Activated CD4-positive, alpha-beta T cell treated with anti-CD3 and anti-CD28 coated beads, Interleukin-2, Interleukin-4, amounts not matched to agents 100 ng/mL and 50 ng/mL, durations not matched to agents 16 hours and 8 hours (primary cell): ENCODE measurements at regions not wholly inside any gene's neighbourhood (a gene's known extent, or its start where the extent isn't known, plus 50 kb on each side); places are given as distances from the start of the nearest gene placed in this dataset.

Experiments
- DNase-seq: peaks from one replicate; pipeline ENCODE4 v3.0.0-alpha.2; 2020; ENCODE audit warnings: low spot score

DNA sequence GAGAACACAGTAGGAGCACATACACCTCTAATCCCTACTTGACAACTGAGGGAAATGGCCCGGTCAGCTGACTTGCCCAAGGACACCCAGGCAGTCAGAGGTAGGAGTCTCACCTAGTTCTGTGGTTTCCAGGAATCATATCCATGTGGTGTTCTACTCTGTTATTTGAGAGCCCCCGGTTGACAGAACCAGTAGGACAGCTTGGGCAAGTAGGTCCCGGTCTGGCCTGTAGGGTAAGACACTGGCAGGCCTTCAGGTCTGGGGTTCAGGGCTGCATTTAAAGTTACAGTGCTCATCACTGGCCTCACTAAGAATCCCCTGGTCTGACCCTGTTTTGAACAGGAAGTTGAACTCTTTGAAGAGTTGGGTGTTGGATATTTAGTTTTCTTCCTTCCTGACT, 476.1 kb downstream of the SHQ1 start:
- no peak for DNase-seq

DNA sequence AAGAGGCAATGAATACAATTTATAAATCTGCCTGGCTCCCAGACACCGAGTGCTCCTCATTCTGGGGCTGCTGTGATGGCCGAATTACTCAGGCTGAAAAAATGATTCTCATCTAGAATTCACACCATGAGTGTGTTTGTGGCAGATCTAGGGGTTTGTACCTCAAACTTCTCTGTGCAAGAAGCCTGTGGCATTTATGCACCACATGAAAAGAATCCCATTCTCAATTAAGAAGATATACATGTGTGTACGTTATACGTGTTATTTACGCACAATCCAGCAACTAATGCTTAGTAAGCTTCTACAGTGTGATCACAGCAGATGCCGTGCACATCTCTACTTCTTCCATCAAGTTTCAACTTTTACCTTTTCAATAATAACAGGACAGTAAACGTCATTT, 476.8 kb downstream of the SHQ1 start:
- no peak for DNase-seq

DNA sequence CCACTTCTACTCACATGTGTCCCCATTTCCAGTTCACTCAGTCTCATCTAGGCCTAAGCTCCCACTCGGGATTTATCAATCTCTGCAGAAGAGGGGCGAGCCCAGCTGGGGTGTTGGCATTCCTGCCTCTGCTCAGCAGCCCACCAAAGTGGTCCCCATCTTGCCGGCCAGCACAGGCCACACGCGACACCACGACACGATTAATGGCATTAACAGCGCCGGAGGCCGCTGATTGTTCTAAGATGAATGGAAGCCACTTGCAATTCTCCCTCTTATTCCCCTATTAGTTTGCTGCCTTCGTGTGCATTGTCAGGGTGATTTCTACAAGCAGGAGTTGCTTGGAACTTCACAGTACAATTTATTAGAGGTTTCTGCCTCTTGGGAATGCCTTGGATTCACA, 477.3 kb downstream of the SHQ1 start:
- no peak for DNase-seq

DNA sequence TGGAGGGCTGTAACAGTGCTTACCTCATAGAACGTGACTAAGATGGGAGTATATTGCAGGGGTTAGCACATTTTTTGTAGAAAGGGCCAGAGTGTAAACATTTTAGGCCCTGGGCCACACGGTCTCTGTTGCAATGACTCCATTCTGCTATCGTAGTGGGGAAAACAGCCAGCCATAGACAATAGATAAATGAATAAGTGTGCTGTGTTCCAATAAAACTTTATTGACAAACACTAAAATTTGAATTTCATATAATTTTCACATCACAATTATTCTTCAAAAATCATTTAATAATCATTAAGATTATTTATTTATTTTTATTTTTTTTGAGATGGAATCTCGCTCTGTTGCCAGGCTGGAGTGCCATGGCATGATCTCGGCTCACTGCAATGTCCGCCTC, 478.6 kb downstream of the SHQ1 start:
- no peak for DNase-seq

DNA sequence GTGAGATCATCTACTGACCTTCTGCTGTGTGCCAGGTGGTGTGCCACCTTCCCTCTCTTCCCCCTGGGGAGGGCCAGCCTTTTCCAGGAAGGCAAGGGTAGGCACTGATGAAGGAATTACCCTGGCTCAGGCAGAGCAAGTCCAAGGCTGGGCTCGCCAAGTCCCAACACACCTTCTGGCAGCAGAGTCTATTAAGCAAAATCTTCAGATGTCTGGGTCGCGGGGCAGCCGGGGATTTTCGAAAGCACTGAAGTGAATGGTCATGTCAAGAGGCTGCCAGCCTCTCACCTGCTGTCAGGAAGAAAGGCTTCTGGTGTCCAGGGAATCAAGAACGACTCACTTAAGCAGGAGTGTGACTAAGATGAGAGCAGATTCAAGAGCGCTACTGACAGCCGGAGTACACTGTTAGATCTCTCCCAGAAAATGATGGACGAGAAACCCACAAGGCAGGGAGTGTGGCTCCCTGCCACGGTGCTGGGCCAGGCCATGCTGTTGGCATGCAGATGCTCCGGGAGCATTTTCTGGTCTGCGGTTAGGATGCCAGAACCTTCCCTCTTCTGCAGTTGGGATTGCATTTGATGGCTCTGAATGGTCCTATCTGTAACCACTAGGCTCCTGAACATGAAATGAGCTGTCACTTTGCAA, 479.8 kb downstream of the SHQ1 start:
- no peak for DNase-seq

DNA sequence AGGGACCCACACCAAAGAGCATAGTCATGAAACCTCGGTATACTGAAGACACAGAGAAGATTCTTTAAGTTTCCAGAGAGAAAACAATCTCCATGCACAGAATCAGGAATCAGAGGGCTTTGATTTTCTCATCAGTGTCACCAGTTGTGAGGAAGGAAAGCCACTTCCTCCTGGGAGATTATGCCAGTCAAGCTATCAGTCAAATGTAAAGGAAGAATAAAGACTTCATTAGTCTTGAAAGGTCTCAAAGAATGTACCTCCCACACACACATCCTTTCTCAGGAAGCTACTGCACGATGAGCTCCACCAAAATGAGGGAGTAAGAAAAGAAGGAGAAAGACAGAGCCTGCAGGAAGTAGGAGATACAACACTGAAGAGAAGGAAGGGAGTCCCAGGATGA, 486.3 kb downstream of the SHQ1 start:
- no peak for DNase-seq

DNA sequence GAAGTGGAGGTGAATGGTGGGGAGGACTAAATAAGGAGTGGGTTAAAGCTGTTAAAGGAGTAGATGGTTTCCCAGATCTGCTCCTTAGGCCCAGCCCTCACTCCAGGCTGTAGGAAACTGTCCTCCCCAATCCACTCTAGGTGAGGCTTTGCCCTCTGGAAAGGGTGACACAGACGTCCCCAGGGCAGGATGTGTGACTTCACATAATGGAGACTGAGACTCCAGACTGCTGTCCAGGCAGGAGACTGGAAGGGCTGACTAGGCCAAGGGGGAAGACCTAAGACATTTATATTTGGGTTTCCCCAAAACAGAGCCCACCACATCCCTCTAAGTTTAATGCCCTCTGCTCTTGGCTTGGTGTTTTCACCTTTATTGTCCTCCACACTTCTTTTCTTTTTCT, 488.5 kb downstream of the SHQ1 start:
- no peak for DNase-seq

DNA sequence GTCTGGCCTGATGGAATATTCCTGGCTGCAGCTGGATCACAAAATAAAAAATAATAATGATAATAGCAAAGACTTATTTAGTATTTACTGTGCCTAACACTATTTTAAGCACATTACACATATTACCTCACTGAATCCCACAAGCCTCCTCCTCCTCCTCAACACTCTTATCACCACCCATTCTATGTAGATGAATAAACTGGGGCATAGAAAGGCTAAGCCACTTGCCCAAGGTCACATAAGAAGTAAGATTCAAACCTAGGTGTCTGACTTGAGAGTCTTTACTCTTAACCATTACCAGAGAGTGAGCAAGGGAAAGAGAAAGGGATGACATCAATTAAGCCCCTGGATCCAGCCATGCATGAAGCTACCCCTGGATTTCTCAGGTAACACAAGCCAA, 493.1 kb downstream of the SHQ1 start:
- no peak for DNase-seq

DNA sequence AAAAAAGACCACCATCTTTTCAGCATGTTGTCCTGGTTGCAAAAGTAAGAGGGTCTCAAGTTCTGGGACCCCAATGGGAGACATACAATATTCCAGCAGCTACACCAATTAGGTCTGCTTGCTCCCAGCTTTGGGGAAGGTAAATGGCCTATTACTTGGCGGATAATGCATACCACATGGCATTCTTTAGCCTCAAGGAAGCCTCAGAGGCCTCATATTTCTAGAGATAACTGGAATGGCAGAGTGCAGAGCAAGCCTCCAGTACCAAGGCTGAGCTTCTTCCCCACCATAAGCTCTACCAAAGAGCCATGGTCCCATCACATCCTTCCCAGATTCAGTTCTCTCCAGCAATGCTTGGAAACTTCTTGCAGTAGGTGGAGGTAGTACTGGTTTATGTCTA, 493.8 kb downstream of the SHQ1 start:
- no peak for DNase-seq

DNA sequence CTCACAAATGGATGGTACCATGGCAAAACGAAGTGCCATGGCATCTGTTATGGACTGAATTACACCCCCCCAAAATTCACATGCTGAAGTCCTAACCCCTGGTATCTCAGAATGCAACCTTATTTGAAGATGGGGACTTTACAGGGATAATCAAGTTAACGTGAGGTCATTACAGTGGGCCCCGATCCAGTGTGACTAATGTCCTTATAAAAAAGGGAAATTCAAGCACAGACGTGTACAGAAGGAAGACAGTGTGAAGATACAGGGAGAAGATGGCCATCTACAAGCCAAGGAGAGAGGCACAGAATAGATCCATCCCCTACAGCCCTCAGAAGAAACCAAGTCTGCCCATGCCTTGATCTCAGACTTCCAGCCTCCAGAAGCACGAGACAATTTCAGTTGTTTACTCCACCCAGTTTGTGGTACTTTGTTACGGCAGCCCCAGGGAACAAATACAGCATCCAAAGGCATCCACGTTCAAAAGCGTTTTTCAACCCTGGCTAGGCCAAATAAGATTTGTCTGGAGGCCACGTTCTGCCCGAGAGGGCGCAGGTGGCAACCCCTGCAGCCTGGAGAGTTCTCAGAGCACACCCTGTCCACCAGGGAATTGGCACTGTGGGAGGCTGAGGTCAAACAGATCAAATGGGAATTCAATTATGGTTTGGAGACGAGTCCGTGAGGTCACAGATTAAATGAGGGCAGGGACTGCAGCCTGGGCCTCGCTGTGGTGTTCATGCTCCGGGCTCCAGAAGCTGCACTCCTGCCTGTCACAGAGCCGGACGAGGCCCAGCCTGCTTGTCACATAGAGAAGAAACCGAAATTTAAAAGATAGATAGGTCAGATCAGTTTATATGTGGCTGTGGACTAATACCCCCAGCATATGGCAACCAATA, 494.8 kb downstream of the SHQ1 start:
- DNase-seq, result no peak

DNA sequence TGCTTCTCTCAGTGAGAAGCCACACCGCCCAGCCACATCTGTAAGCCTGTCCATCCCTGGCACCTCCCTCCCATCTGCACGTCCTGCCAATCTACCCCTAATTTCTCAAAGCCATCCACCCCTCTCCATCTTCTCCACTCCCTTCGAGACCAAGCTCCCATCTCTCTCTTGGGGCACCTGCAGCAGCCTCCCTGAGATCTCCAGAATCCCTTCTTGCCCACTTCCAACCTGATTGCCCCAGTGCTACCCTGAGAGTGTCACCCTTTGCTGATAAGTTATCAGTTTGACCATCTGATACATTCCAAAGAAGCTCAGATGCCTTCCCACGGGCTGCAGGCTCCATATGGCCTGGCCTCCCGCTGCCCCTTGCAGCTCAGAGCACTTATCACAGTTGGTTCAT, 496.1 kb downstream of the SHQ1 start:
- no peak for DNase-seq

DNA sequence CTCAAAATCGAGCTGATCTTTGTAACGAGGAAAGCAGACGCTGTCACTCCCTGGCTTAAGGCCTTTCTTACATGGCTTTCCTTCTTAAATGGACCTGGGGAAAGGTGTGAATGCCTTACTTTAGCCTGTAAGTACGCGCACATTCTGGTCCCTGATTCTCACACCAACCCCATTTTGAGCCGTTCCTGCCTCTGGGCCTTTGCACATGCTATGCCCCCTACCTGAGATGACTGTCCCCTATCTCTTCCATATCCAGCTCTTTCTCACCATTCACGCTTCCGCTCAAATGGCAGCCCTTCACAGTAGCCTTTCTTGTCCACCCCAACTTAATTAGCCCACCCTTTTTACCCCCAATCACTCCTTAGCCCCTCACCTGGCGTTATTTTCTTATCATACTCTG, 496.7 kb downstream of the SHQ1 start:
- no peak for DNase-seq

DNA sequence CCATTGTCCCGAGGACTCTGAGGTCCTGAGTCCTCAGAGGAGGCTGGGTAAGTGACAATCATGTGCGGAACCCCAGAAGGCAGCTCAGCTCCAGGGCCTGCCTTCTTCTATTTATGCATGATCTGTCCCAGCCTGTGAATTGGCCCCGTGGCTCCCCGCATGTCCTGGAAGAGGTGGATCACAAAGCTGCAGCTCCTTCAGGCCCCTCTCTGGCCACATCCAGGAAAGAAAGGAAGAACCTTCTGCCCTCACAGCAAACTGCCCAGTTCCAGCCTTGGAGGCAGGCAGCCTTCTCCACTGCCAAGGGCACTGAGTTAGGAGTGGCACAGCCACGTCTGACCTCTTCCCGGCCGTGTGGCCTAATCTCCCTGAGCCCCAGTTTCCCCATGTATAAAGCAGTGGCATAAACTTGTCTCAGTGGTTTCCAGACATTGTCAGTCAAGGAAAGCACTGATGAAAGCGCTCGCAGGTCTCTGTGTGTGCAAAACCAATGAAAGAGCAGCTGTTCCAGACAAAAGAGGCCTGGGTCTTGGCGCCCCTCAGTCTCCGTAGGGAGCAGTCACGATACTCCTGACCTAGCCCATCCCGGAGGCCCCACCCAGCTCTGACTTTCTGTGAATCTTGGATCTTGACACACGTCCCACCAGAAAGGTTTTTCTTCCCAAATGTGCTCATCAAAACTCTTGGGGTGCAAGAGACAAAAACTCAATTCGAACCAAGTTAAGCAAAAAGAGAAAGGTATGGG, 497.3 kb downstream of the SHQ1 start:
- no peak for DNase-seq

DNA sequence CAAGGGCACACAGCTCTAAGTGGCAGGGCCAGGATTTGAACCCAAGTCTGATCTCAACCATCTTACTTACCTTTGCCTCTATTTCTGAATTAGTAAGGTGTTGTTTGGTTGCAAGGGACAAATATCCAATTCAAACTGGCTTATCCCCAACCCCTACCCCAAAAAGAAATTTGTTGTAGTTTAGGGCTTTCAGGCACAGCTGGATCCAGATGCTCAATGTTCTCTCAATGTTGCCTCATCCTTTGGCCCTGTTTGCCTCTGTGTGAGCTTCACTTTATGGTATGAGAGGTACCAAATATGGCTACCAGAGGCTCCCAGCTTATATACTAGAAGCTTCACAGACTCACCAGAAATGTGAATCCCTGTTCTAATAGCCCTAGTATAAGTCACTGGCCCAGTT, 499.9 kb downstream of the SHQ1 start:
- no peak for DNase-seq

DNA sequence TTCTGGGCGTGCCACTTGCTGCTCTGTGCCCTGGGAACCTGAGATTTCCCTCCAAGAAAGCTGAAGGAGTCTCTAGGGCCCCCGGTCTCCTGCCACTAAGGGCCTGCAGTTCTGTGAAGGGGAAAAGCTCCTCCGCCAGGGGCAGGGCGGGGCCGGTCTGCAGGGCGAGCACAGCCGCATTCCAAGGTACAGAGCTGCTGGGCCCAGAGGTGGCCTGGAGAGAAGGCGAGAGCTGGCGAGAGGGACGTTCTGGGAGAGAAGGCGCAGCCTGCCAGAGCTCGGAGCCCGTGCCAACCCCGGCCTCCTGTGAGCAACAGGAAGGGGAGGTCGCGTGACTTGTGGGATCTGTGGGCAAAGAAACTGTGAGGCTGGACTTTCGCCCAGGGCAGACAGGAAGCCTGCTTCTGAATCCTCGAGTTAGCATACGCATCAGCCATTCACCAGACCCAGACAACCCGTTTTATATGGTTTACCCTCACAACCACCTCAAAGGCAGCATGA, 500.4 kb downstream of the SHQ1 start:
- DNase-seq, result peak; percentile 74

DNA sequence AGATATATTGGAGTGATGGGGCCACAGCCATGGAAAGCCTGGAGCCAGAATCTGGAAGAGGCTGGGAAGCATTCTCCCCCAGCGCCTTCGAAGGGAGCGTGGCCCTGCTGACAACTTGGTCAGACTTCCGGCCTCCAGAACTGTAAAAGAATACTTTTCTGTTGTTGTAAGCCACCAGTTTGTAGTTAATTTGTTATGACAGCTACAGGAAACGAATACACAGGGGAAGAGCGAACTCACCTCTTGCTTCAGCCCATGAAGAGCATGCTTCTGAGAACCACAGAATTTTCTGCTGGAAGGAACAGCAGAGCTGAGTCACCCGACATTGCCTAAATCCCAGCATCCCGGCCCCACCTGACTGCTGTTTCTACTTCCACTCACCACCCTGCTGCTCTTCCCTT, 501.7 kb downstream of the SHQ1 start:
- DNase-seq, result peak; percentile 33

DNA sequence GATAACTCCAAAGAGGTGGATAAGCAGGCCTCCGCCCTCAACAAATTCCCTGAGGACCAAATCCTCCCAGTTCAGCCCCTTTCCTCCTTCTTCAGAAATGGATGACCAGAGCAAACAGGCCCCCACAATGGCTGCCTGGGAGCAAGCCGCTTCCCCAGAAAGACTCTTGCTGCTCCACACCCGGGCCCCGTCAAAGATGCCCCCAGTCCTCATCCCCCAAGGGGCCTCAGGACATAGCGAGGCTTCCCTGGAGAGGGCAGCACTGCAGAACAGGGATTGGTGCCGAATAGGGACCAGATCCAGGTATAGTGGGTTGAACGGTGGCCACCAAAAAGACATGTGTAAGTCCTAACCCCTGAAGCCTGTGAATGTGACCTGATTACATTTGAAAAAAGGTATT, 502.3 kb downstream of the SHQ1 start:
- DNase-seq, result no peak

DNA sequence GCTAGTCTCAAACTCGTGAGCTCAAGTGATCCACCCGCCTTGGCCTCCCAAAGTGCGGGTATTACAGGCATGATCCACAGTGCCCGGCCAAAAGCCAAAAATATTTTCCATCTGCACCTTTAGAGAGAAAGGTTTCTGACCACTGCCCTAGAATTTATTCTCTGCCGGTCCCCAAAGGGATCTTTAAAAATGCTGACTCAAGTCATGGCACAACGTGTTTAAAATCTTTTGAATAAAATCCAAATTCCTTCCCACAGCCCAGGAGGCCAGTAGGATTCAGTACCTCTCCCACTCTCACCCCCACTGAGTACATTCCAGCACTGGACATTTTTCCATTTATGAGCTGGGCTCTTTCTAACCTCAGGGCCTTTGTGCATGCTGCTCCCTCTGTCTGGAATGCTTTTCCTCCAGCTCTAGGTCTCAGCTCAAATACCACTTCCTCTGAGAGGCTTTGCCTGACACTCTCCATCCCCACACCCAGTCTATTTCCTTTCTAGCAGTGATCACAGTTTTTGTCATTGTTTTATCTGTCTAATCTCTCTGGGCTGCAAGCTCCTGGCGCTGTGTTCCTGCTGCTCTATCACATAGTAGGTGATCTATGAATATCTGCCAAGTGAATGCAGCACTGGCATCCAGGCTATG, 502.9 kb downstream of the SHQ1 start:
- DNase-seq, result peak; percentile 44

DNA sequence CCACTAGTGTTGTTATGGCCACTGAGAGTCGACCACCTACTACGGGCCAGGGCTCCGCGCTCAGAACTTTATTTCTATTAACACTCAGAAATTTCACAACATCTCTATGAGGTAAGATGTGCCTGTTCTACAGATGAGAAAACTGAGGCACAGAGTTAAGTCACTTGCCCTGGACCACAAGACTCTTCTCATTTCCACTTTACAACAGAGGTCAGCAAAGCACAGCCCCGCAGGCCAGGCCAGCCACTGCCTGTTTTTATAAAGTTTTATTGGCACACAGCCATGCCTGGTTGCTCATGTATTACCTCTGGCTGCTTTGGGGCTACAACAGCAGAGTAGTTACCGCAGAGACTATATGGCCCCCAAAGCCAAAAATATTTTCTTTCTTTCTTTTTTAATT, 503.6 kb downstream of the SHQ1 start:
- DNase-seq, result no peak

DNA sequence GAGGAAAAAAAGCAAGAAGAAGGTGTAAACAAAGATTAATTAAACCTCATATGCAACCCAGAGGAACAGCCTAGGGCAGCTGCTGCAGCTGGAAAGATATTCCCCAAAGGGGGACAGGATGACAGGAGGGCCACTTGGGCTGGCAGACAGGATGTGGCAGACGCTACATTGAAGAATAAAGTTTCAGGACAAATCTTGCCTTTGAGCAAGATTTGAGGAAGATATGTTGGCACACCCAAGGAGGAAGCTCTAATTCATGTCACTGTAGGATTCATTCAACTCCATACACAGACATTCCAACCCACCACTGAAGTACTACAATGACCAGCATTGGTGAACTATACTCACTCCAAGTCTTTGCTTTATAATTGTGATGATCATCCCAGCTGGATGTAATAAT, 504.0 kb downstream of the SHQ1 start:
- no peak for DNase-seq

DNA sequence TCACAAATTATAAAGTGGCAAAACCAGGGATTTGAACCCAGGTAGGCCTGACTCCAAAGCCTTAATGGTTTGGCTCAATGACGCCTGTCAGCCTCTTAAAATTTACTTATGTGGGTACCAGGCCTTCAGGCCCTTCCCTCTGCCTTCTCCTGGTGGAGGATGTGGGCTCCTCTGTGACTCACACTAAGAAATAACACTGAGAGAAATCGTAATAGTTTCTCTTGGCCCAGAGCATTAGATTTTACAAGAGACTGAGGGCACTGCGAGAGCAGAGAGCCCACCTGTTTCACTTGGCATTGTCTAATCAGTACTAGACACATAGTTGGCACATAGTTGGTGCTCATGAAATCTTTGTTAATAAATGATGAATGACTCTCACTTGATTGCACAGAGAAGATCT, 505.2 kb downstream of the SHQ1 start:
- peak; percentile 77 for DNase-seq

DNA sequence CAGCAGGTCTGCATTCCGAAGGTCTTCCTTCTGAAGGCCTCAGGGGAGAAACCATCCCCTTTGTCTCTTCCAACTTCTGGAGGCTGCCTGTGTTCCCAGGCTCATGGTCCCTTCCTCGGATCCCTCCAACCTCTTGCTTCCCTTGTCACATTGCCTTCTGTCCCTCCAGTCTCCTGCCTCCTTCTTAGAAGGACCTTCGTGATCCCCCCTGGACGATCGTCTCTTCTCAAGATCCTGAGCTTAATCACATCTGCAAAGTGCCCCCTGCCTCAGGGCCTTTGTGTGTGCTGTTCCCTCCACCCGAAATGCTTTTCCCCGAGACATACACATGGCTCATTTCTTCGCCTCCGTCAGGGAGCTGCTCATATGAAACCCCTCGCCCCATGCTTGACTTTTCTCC, 505.8 kb downstream of the SHQ1 start:
- no peak for DNase-seq
